Brain microvascular endothelial cell (primary cell): ENCODE measurements at regions not wholly inside any gene's neighbourhood (a gene's known extent, or its start where the extent isn't known, plus 50 kb on each side); places are given as distances from the start of the nearest gene placed in this dataset.

Experiments used
- DNase-seq: peaks from one replicate; pipeline ENCODE4 v3.0.0-alpha.2; 2020
- H3K27ac ChIP-seq: fragments of 250-450 bp; sonication (Bioruptor Pico); 2 replicates; pipeline ENCODE4 v1.5.1; 2020; ENCODE audit warnings: mild to moderate bottlenecking, moderate library complexity
- H3K27me3 ChIP-seq: fragments of 250-450 bp; sonication (Bioruptor Pico); replicated peaks from 2 replicates; pipeline ENCODE4 v1.5.1; 2020; ENCODE audit warnings: mild to moderate bottlenecking
- H3K36me3 ChIP-seq: fragments of 250-450 bp; sonication (Bioruptor Pico); replicated peaks from 2 replicates; pipeline ENCODE4 v1.5.1; 2020; ENCODE audit warnings: mild to moderate bottlenecking
- H3K4me3 ChIP-seq: 2 replicates; pipeline ENCODE4 v1.5.1; 2011; ENCODE audit warnings: low read depth, mild to moderate bottlenecking, control low read depth, low read length, moderate library complexity
- in situ Hi-C: cut with HindIII; loops from 2 replicates; pipeline ENCODE4 v1.10.0; 2017; ENCODE audit warnings: low sequenced_read_pairs, low pct_ligation_motif_present
- TF ChIP-seq, protein P1 (sequence below): IDR thresholded peaks from 2 replicates; pipeline ENCODE4 v1.5.1; 2011; ENCODE audit warnings: low read depth, mild to moderate bottlenecking, moderate library complexity, low read length, control low read depth, inconsistent platforms; ENCODE audit errors: missing control alignments

- H3K27ac ChIP-seq, result no peak overlapping the region
- no peak for DNase-seq
- in situ Hi-C loops, result no loop called here
- no peaks in the 10 kb centered on the region for H3K36me3 ChIP-seq
- TF ChIP-seq, protein P1, sequence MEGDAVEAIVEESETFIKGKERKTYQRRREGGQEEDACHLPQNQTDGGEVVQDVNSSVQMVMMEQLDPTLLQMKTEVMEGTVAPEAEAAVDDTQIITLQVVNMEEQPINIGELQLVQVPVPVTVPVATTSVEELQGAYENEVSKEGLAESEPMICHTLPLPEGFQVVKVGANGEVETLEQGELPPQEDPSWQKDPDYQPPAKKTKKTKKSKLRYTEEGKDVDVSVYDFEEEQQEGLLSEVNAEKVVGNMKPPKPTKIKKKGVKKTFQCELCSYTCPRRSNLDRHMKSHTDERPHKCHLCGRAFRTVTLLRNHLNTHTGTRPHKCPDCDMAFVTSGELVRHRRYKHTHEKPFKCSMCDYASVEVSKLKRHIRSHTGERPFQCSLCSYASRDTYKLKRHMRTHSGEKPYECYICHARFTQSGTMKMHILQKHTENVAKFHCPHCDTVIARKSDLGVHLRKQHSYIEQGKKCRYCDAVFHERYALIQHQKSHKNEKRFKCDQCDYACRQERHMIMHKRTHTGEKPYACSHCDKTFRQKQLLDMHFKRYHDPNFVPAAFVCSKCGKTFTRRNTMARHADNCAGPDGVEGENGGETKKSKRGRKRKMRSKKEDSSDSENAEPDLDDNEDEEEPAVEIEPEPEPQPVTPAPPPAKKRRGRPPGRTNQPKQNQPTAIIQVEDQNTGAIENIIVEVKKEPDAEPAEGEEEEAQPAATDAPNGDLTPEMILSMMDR, result no peak
- no peak overlapping the region for H3K4me3 ChIP-seq
- no peaks in the 10 kb centered on the region for H3K27me3 ChIP-seq
Observed at GRCh38 chr16:48904333-48904732, 294.4 kb upstream of the N4BP1 start.

- no peaks in the 10 kb centered on the region for H3K36me3 ChIP-seq
- H3K27ac ChIP-seq, result no peak overlapping the region
- in situ Hi-C loops, result no loop called here
- no peak overlapping the region for H3K4me3 ChIP-seq
- TF ChIP-seq, protein P1, result no peak
- H3K27me3 ChIP-seq, result no peaks in the 10 kb centered on the region
- DNase-seq, result no peak
Observed at GRCh38 chr16:48903039-48903438, 293.1 kb upstream of the N4BP1 start.

- no peaks in the 10 kb centered on the region for H3K27me3 ChIP-seq
- H3K27ac ChIP-seq, result no peak overlapping the region
- TF ChIP-seq, protein P1, result no peak
- DNase-seq, result no peak
- no peak overlapping the region for H3K4me3 ChIP-seq
- no peaks in the 10 kb centered on the region for H3K36me3 ChIP-seq
- in situ Hi-C loops, result no loop called here
Observed at GRCh38 chr16:48901712-48902374, 291.9 kb upstream of the N4BP1 start.

DNA sequence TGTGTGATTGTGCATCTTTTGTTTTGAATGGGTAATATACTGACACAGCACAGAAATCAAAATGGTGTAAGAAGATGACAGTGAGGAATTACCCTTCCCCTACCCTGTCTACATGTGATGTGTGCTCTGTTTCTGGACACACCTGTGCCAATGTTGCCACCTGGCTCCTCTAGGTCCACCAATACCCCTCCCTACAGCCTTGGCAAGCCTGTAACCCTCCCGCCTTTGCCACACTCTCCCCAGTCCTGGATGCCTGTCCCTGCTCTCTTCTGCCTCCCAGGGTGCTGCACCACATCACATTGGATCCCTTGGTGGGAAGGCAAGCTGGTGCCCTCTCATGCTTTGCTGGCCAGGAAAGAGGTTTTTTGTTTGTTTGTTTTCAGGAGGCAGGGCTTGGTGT lies 289.5 kb upstream of the N4BP1 start:
- in situ Hi-C loops, result no loop called here
- no peak overlapping the region for H3K4me3 ChIP-seq
- H3K36me3 ChIP-seq, result no peaks in the 10 kb centered on the region
- no peak for DNase-seq
- TF ChIP-seq, protein P1, result no peak
- H3K27ac ChIP-seq, result no peak overlapping the region
- no peaks in the 10 kb centered on the region for H3K27me3 ChIP-seq

- no peak for DNase-seq
- TF ChIP-seq, protein P1, result no peak
- Histone ChIP-seq H3K4me3 (no peak overlapping the region), H3K27me3 (no peaks in the 10 kb centered on the region), H3K27ac (no peak overlapping the region), H3K36me3 (no peaks in the 10 kb centered on the region)
- in situ Hi-C loops, result no loop called here
Observed at GRCh38 chr16:48897698-48898205, 287.8 kb upstream of the N4BP1 start.

DNA sequence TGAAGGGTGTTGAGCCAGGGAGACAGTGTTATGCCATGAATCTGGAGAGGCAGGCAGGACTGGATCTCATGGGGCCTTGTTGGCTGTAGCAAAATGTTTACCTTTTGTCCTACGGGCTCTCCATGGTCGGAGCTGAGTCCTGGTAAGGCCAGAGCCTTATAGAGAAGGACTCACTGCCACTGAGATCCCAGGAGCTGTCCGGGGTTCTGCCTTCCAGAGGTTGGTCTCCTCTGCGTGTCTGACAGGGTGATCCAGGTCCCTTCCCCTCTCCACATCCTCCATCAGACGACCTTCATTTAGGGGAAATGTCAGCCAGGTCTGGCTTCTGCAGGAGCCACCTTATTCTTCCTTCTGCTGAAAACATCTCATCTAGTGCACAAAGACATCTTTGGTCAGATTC lies 285.2 kb upstream of the N4BP1 start:
- no peak for DNase-seq
- TF ChIP-seq, protein P1, result no peak
- Histone ChIP-seq H3K27ac (no peak overlapping the region), H3K36me3 (no peaks in the 10 kb centered on the region), H3K4me3 (no peak overlapping the region), H3K27me3 (no peaks in the 10 kb centered on the region)
- in situ Hi-C loops, result no loop called here
